DMS79 (cell line): ENCODE measurements at regions not wholly inside any gene's neighbourhood (a gene's known extent, or its start where the extent isn't known, plus 50 kb on each side); places are given as distances from the start of the nearest gene placed in this dataset.
A peak's percentile ranks its signal among the peaks of the same experiment; 100 is the strongest.
"Not testable (repeated sequence)": the region's sequence is repeated elsewhere in the genome, so short reads cannot be mapped to it uniquely, and the experiment has no call there.

Source experiments
- DNase-seq: peaks from one replicate; lab custom pipeline; 2025; lab: John Stamatoyannopoulos, UW

DNA sequence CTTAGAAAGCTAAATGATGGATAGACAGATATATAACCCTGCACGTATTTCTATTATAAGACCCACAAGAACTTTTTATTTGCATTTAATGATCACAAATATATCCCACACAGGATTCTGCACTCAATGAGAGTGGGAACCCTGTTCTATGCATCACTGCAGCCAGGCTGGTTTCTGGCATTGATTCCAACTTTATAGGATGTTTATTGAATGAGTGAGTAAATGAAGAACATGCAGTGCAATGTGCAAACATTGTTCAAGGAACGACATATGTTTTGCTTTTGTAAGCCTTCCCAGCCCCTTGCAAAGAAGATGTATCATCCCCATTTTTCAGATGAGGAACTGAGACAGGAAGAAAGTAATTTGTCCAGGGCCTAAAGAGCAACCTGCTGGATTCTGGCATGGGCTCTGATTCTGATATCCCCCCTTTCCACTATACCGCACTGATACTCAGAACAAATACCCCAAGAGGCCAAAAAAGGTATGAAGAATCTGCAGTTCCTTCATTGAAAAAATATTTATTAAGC lies 246.3 kb downstream of the LACC1 start:
- no peak for DNase-seq

DNA sequence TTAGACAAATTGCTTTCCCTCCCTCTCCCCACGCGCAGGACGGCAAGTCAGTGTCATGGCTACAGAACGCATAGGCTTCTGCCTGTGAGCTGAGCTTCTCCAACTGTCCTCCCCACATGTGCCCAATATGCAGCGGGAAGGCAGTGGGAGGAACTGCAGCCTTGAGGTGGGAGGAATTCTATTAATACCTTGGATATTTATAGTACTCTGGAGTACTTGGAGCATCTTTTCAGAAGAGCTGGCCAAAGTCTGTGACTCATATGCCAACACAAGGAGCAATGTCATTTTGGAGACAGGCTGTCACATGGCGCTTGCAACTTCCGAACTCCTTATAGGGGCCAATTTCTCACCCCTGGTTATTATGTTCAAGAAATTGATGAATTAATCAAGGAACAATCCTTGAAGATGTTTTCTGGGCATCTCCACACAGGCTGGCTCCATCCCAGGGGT lies 245.0 kb upstream of the SERP2 start:
- no peak for DNase-seq

DNA sequence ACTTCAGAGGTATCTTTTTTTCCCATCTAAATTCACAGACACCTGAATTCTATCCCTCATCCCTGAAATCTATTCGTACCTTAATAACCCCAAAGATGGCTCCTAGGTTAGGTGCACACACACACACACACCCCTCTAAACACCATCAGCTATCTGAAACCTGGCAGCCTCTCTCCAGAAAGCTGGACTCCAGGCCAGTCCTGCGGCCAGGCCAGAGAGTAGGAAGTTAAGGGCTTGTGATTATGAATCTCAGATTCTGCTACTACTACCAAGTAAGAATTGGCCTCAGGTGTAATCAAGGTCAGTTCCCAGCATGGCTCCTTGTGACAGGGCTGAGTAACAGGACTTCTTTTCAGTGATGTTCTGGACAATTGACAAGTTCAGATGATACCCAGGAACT lies 244.2 kb upstream of the SERP2 start:
- DNase-seq: no peak

DNA sequence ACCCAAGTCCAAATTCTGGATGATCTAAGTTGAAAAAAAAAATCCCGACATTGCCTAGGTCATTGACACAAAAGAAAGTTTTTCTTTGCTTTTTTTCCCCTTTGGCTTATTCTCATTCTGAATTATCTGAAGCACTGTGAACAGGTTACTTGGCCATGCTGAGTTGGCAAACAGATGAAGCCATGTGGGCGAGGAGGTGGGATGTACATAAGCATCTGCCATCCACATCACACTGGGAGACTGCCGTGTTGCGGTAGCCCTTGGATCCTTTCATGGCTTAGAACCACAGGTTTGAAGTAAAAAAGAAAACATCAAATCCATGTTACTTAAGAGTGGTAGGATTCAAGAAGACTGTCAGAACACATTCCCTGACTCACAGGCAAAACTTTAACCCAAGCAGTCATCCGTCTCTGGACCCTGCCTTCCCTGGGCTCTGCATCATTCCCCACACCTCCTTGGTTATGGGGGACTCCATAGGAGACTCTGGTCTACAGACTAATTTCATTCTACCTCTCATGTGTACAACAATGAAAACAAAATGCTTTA lies 242.5 kb upstream of the SERP2 start:
- no peak for DNase-seq

DNA sequence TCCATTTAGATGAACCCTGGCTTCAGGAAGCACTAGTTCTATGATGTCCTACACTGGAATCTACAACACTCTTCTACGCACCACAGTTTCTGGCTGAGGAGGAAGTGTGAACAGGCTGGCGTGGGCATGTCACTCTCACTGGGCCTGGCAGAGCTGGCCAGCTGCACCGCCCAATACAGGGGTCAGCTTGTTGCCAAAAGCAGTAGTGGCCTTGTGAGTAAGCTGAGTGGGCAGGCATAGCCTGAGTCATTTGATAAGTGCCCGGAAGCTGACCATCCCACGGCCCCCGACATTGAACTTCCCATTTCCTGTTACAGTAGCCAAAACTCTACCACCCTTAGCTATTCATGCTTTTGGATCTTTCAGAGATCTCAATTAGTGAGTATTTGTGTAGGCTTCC lies 240.9 kb upstream of the SERP2 start:
- DNase-seq: no peak

DNA sequence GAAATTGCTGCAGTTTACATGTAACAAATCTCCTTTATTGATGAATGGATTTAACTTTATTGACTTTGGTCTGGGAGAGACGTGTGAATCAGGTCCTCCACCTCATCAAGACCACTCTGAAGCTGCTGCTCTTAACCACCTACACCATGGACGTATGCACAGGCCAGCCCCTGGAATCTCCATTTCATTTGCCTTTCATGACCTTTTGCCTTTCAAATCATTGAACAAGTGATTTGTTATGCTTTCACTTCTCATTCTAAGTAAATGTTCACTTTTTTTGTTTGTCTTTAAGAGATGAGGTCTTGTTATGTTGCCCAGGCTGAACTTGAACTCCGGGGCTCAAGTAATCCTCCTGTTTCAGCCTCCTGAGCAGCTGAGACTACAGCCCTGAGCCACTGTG lies 240.0 kb upstream of the SERP2 start:
- DNase-seq: no peak

DNA sequence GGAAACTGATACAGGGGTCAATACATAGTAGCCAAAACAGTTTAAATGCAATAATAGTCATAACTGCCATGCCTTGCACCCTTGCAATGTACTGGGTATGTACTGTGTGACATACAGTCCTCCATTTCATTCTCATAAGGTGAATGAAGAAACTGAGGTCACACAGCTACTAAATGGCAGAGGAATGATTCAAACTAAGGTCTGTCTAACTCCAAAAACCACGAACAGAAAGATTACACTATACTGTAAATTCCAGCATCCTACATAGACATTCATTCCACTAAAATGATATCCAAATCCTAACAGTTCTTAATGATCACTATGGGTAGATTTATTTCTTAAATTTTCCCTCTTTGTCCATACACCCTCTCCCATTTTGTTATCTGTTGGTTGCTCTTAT lies 238.1 kb upstream of the SERP2 start:
- no peak for DNase-seq

DNA sequence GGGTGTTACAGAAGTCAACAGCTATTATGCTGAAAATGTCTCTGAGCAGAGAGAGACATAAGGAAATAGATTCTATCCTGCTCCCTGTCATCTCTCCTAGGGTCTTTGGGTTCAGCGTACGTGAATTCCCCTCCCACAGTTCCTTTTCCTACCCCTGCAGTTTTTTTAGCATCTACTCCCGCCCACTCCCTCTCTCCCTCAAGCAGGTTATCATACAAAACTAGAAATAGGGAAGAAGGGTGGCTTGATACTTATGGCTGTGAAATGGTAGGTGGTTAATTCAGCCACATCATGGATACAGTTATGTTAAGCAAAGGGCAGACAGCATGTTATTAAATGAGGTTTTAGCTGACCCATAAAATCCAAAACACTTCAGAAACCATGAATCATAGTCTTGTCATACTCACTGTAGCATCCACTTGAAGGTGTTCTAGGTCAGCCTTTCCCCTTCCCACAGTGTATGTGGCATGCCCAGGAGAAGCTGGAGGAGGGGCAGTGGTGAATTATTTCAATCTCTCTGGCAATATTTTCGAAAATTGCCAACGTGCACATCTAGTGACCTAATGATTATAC lies 236.8 kb upstream of the SERP2 start:
- no peak for DNase-seq

DNA sequence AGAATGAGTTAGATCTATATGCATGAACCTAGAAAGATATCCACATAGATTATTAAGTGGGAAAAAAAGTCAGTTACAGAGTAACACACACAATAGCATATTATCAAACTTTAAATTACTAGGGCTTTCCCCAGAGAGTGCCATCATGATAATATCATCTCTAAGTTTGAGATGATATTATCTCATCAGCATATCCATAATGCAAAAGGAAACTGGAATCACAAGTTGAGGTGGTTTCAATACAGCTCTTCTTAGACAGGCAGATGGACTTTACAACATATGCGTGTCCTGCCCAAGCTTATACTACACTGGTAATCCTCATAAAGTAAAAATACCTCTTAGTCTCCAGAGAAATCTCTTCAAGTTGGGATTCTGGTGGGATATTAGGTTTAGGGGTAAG lies 236.2 kb upstream of the SERP2 start:
- no peak for DNase-seq

DNA sequence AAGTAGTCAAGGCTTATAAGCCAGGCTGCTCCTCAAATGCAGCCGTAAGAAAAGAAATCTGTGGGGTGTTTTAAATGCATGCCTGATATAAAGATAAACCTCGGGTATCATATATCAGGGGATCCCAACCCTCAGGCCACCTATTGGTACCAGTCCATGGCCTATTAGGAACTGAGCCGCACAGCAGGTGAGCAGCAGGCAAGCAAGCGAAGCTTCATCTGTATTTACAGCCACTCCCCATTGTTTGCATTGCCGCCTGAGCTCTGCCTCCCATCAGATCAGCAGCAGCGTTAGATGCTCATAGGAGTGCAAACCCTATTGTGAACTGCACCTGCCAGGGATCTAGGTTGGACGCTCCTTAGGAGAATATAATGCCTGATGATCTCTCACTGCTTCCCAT lies 233.5 kb upstream of the SERP2 start:
- peak; percentile 28 for DNase-seq

DNA sequence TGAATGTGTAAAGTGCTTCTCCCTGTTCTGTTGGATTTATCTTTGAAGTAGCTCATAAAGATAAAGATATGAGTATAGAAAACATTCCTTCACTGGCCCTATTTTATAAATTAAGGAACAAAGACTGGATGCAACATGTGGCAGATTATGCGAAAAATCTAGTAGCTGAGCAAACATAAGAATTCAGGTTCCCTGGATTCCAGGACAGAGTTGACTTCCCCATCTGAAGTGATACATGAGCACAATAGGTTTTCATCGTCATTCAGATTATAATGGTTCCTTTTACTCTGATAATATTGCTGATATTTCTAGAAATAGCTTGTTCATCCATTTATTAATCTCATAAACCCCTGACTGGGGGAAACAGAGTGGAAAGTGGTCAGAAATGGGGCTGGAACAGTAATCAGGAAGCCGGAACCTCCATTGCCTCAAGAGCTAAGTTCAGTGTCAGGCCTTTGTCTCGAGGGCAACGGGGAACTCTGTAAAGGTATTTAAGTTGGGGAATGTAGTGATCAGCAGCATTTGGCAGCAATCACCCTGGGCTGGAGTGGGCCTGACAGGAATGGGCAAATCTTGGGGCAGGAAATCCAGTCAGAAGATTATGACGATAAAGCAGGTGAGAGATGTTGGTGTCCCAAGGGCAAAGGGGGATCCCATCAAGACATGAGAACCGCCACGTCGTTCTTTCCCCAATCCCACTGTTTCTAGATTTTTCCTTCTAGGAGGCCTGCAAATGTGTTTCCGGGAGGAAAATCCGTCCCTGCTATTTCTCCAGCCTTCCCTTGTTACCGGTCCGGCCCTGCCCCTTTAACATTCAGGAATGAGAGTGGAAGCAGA lies 232.5 kb upstream of the SERP2 start:
- no peak for DNase-seq

DNA sequence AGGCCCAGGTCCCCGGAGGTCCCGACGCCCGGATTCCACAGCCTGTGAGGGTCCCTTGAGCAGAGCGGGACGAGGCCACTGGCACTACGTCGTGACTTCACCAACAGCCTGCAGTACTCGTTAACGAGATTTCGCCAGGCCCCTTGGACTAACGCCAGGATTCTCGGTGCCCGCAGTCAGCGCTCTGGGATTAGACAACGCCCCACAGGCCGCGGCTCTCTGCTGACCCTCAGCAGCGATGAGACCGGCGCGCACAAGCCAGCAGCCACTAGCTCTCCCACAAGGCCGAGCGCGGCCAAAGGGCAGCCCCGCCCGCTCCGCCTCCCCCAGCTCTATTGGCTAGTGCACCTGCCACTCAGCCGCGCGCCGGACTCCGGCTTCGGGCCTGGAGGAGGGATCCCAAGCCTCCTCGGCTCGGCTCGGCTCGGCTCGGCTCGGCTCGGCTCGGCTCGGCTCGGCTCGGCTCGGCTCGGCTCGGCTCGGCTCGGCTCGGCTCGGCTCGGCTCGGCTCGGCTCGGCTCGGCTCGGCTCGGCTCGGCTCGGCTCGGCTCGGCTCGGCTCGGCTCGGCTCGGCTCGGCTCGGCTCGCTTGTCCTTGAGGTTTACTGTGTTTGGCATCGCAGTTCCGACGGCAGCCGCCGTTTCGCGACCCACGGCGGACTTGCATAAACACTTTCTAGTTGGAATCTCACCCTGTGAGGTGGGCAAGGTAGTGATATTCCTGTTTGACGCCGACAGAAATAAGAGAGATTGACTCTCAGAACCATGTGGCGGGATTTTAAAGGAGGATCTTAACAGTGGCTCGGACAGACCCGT lies 231.7 kb upstream of the SERP2 start:
- DNase-seq: peak; percentile 70

DNA sequence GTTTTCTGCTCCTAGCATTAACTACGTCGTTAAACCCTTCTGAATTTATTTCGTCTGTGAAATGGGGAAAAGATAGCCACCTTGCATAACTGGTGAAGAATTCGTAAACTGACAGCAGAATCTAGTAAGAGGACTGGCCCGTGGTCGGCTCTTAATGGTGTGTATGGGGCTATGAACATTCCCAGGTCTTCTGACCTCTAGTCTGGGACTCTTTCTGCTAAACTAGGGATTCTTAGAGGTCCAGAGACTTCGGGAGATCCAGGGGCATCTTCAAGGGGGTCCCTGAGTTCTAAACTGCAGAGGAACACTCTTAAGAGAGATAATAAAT lies 231.1 kb upstream of the SERP2 start:
- DNase-seq: no peak

DNA sequence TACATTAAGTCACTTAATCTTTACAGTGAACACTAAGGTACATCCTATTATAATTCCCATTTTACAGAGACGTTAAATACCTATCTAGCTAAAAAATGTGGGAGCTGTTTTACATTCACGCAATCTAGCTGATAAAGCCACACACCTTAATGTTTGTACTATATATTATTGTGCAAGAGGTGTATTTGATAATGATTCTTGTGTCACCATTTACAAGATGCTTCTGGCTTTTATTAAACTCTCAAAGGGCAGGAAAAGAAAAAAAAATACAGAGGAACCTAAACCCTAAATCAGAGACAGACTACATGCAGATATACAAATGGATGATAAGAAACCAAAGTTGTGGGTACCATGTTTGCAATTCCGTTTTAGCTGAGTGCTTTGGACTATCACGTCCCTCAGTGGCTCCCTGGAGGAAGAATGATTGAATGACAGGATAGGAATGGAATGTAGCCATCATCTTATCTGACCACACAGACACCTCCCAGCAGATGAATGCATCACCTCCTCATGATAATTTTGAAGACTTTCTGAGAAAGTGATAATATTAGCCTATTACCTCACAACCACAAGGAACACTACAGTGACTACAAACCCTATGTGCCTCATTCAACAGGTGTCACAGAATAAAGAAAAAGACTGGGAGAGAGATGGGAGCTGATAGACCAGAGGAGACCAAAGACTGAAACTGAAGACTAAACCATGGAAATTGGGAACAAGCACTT lies 230.5 kb upstream of the SERP2 start:
- no peak for DNase-seq

DNA sequence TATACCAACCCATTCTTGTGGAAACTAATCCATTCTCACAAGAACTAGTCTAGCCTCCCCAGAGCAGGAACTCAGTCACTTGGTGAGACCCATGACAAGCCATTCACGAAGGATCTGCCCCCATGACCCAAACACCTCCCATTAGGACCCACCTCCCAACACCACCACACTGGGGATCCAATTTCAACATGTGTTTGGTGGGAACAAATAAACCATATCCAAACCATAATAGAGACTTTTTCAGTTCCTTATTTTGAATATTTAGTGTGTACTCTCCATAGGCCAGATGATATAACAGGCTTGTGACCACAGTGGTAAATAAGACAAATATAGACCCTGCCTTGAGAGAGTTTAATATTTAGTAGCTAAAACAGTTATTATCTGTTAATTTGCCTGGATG lies 227.5 kb upstream of the SERP2 start:
- DNase-seq: no peak

DNA sequence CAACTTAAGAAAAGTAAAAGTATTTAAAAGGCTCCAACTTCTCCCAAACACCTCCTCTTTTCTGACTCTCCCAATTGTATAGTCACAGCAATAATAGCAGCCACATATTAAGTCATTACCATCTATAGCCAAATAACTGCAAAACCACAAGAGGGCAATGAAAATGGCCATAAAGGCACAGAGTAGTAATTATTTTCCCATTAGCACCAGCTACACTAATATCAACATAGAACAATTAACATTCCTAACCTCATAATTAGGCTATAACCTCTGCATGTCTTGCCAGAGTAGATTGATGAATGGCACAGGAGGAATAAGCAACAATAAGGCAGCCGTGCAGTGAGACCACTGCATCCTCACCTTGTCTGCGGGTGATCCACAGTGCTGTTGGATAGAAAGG lies 226.4 kb upstream of the SERP2 start:
- DNase-seq: no peak

DNA sequence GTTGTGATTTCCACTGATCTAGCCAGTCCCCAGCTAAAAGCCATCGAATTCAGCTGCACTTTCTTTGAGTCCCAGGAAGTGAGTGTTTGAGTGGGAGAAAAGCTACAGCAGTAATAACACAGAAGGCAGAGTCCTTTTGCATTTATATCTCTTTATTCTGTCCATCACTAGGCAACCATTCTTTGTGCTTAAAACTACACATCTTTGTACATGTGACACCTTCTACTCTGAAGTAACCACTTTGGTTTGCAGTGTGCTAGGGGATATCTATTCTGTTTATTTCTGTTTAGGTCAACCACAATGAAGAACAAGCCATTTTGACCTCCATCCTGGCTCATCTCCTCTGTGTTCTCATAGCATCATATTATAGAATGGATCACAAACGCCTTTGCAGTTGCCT lies 226.0 kb upstream of the SERP2 start:
- DNase-seq: no peak

DNA sequence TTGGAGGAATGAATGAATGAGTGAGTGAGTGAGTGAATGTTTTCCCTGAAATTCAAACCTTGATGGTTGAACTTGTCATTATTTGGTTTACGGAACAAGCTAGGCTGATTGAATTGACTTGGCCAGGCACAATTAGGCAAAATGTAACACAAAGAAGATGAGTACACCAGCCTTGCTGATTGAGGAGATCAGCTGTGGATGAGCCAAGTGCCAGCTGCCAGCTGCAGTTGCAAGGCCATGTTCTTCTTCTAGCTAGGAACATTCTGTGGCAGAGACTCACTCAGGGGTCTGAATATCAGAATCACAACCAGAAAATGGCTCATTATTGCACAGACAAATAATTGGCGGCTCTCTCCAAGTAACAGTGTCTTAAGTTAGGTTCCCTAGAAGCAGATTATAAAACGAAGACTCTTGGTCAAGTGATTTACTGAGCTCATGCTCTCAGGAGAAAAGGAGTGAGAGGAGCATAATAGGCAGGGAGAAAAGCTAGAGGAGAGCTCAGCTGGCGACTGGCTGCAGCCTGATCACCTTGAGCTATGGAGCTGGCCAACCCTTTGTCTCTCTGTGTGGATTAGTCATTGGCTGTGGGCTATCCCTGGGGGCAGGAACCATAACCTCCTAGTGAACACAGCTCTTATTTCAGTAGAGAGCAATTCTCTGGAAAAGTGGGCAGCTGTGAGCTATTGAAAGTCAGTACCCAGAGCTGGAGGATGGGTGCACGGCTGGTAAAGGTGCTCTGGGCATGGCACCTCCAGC lies 225.3 kb upstream of the SERP2 start:
- DNase-seq: no peak

DNA sequence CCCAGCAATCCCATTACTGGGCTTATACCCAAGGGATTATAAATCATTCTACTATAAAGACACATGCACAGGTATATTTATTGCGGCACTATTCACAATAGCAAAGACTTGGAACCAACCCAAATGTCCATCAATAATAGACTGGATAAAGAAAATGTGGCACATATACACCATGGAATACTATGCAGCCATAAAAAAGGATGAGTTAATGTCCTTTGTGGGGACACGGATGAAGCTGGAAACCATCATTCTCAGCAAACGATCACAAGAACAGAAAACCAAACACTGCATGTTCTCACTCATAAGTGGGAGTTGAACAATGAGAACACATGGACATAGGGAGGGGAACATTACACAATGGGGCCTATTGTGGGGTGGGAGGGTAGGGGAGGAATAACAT lies 224.4 kb upstream of the SERP2 start:
- not testable (repeated sequence) for DNase-seq

DNA sequence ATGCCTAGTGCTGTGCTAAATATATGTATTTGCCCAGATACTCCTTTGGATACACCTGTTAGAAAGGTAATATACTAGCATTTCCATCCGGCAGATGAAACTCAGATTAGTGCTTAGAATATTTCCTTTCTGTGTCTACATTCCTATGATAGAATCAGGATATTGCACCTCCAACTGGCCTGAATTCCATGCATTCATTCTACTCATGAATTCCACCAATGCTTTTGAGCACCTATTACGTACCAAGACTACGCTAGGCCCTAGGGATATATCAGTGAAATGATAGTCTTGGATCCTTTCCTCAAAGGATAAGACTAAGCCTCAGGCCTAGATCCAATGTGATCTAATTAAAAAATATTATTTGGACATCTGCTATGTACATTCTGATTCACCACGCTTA lies 223.8 kb upstream of the SERP2 start:
- DNase-seq: no peak

DNA sequence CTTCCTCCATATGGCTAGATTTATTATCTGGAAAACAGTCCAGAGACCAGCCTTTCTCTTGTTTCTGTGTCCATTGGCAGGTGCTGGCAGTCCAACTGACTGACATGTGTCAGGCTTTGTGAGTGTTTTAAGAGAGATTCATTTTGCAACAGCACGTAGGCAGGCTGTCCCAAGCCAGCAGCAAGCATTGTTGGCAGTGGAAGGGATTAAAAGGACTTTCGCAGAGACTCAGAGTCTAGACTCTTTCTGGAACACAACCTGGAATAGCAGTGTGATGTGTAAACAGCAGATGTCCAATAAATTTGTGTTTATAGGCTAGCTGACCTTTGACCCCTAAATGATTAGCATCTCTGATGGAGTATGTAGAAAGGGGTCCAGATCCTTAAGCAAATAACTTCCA lies 222.2 kb upstream of the SERP2 start:
- no peak for DNase-seq
